HCT116 (cell line): ENCODE measurements at regions not wholly inside any gene's neighbourhood (a gene's known extent, or its start where the extent isn't known, plus 50 kb on each side); places are given as distances from the start of the nearest gene placed in this dataset.

Experiments
- ATAC-seq: fragments of 200-7000 bp; cut with Tn5 transposase; 2 replicates; pipeline ENCODE4 v1.9.1; 2020; ENCODE audit warnings: mild to moderate bottlenecking, moderate library complexity
- BruUV-seq: library from RNA; stranded (reverse); fragments of 400-500 nt; replicated peaks from 2 replicates; lab custom pipeline; 2021; lab: Mats Ljungman, UMichigan
- CTCF ChIA-PET: fragments of 300-600 bp; sonication (Branson Sonifier 250); formaldehyde crosslinking; loops from one replicate; lab custom pipeline; 2021; ENCODE audit warnings: antibody characterized with exemption; lab: Charles Lee
- POLR2A ChIA-PET: fragments of 300-600, 350-600 bp; sonication (Branson Sonifier 250); formaldehyde crosslinking; loops from one replicate; lab custom pipeline; 2021; ENCODE audit warnings: antibody characterized with exemption; lab: Charles Lee
- RAD21 ChIA-PET, 2 experiments: fragments of 300-600 bp; sonication (Branson Sonifier 250); formaldehyde crosslinking; loops; one replicate each; lab custom pipeline; 2023; ENCODE audit warnings: low total read pairs in 2 of 2; ENCODE audit not compliant: uncharacterized antibody in 2 of 2, unreplicated experiment in 2 of 2, low non-redundant PET in 1 of 2; lab: Charles Lee
- DNase-seq: peaks from one replicate; pipeline ENCODE4 v3.0.0-alpha.2; 2010; ENCODE audit warnings: low read depth, low spot score
- H2AFZ ChIP-seq: fragments of 200-600 bp; shearing (Covaris generic), sonication (generic); 2 replicates; pipeline ENCODE4 v1.6.1; 2017; ENCODE audit warnings: low read depth, mixed run types, mixed read lengths, antibody characterized with exemption, low read length; ENCODE audit not compliant: poor library complexity, severe bottlenecking
- H3K27ac ChIP-seq: 2 replicates; pipeline ENCODE4 v1.5.1; 2012; ENCODE audit warnings: low read depth, low read length
- H3K27me3 ChIP-seq: fragments of 200-600 bp; sonication (generic); 2 replicates; pipeline ENCODE4 v1.6.1; 2016; ENCODE audit warnings: mixed run types, low read length, mixed read lengths; ENCODE audit not compliant: insufficient read depth
- H3K36me3 ChIP-seq, 2 experiments: fragments of 200-500 bp in 1 of 2; fragments of 200-600 bp in 1 of 2; sonication (Bioruptor generic) in 1 of 2; sonication (generic) in 1 of 2; 2 replicates each; pipeline versions ENCODE4 v1.5.1 to v1.6.1; 2014 to 2016; ENCODE audit warnings: low read length in 2 of 2, inconsistent platforms in 1 of 2, mixed read lengths in 1 of 2, mixed run types in 1 of 2; ENCODE audit not compliant: insufficient read depth in 2 of 2, control insufficient read depth in 1 of 2
- H3K4me1 ChIP-seq, 2 experiments: fragments of 200-600 bp in 1 of 2; sonication (generic) in 1 of 2; 2 replicates each; pipeline versions ENCODE4 v1.5.1 to v1.6.1; 2012 to 2017; ENCODE audit warnings: low read length in 2 of 2, inconsistent platforms in 1 of 2, mild to moderate bottlenecking in 1 of 2, mixed read lengths in 1 of 2, mixed run types in 1 of 2, moderate library complexity in 1 of 2; ENCODE audit not compliant: insufficient read depth in 2 of 2, control insufficient read depth in 1 of 2
- H3K4me2 ChIP-seq: fragments of 200-600 bp; sonication (generic); 2 replicates; pipeline ENCODE4 v1.6.1; 2017; ENCODE audit warnings: mixed run types, low read length, mixed read lengths
- H3K4me3 ChIP-seq, 2 experiments: fragments of 200-600 bp in 1 of 2; sonication (generic) in 1 of 2; replicated peaks in 1 of 2; 2 replicates each; pipeline ENCODE4 v1.5.1; 2011 to 2016; ENCODE audit warnings: low read length in 2 of 2, control low read depth in 1 of 2, low read depth in 1 of 2, mild to moderate bottlenecking in 1 of 2, mixed read lengths in 1 of 2, mixed run types in 1 of 2
- H3K79me2 ChIP-seq: fragments of 200-600 bp; sonication (generic); 2 replicates; pipeline ENCODE4 v1.6.1; 2017; ENCODE audit warnings: mild to moderate bottlenecking, mixed run types, low read length, moderate library complexity, mixed read lengths; ENCODE audit not compliant: insufficient read depth
- H3K9ac ChIP-seq: fragments of 200-600 bp; sonication (generic); 2 replicates; pipeline ENCODE4 v1.6.1; 2016; ENCODE audit warnings: low read length, mixed read lengths
- H3K9me2 ChIP-seq: fragments of 200-600 bp; sonication (generic), shearing (Covaris generic); 2 replicates; pipeline ENCODE4 v1.6.1; 2017; ENCODE audit warnings: mixed run types, mild to moderate bottlenecking, moderate library complexity; ENCODE audit not compliant: insufficient read depth
- H3K9me3 ChIP-seq, 2 experiments: fragments of 200-500 bp in 1 of 2; fragments of 200-600 bp in 1 of 2; sonication (Bioruptor generic) in 1 of 2; sonication (generic) in 1 of 2; 2 replicates each; pipeline ENCODE4 v1.6.1; 2014 to 2017; ENCODE audit warnings: low read length in 2 of 2, mixed read lengths in 2 of 2, inconsistent platforms in 1 of 2, low read depth in 1 of 2, mild to moderate bottlenecking in 1 of 2, mixed run types in 1 of 2, moderate library complexity in 1 of 2; ENCODE audit not compliant: control insufficient read depth in 1 of 2, insufficient read depth in 1 of 2
- H4K20me1 ChIP-seq: fragments of 200-600 bp; sonication (generic), shearing (Covaris generic); 2 replicates; pipeline ENCODE4 v1.6.1; 2017; ENCODE audit warnings: mixed run types, mild to moderate bottlenecking, moderate library complexity; ENCODE audit not compliant: insufficient read depth
- CBX3 ChIP-seq: IDR thresholded peaks from 2 replicates; pipeline ENCODE4 v1.6.1; 2012; ENCODE audit warnings: low read depth
- FOSL1 ChIP-seq: IDR thresholded peaks from 2 replicates; pipeline ENCODE4 v1.6.1; 2012; ENCODE audit warnings: low read depth
- RAD21 ChIP-seq: IDR thresholded peaks from 2 replicates; pipeline ENCODE4 v1.6.1; 2012; ENCODE audit warnings: low read depth, mild to moderate bottlenecking
- REST ChIP-seq: IDR thresholded peaks from 2 replicates; pipeline ENCODE4 v1.6.1; 2012; ENCODE audit warnings: low read depth
- SP1 ChIP-seq: IDR thresholded peaks from 2 replicates; pipeline ENCODE4 v1.6.1; 2012; ENCODE audit warnings: low read depth
- TCF7L2 ChIP-seq: IDR thresholded peaks from 2 replicates; pipeline ENCODE4 v1.7.0; 2011; ENCODE audit warnings: borderline replicate concordance, inconsistent platforms; ENCODE audit not compliant: insufficient read depth, insufficient read length; ENCODE audit errors: extremely low read depth
- YY1 ChIP-seq: IDR thresholded peaks from 2 replicates; pipeline ENCODE4 v1.6.1; 2011; ENCODE audit warnings: low read length, low read depth, moderate library complexity, mild to moderate bottlenecking; ENCODE audit not compliant: insufficient replicate concordance; ENCODE audit errors: extremely low read depth
- ZNF274 ChIP-seq: fragments of 200-500 bp; sonication (Bioruptor generic); IDR thresholded peaks from 2 replicates; pipeline ENCODE4 v1.6.1; 2014; ENCODE audit warnings: mild to moderate bottlenecking, low read depth, low read length, inconsistent platforms
- intact Hi-C: fragments of 100-400 bp; cut with micrococcal nuclease; formaldehyde crosslinking; loops from 2 replicates; pipeline ENCODE4 v1.10.0; 2022

GRCh38 chr14:71527838-71528237 is 404.4 kb upstream of the RGS6 start:
- no TSS peak for BruUV-seq
- DNase-seq (no peak), ATAC-seq (no peak)
- H3K79me2 ChIP-seq = no peaks in the 10 kb centered on the region; the same call in 1 of the 2 replicates
- no peak overlapping the region for H3K4me2 ChIP-seq
- CTCF ChIA-PET = no interaction called here
- no peaks in the 10 kb centered on the region for H3K4me1 ChIP-seq
- H4K20me1 ChIP-seq = no peaks in the 10 kb centered on the region
- RAD21 ChIA-PET = no interaction called here
- no peak overlapping the region for H2AFZ ChIP-seq
- H3K9me3 ChIP-seq = no peaks in the 10 kb centered on the region
- POLR2A ChIA-PET = no interaction called here
- H3K9ac ChIP-seq = no peak overlapping the region
- H3K36me3 ChIP-seq = no peaks in the 10 kb centered on the region
- intact Hi-C loops = no loop called here
- no peak overlapping the region for H3K27ac ChIP-seq
- TF ChIP-seq TCF7L2 (no peak), REST (no peak), RAD21 (no peak), FOSL1 (no peak), YY1 (no peak), SP1 (no peak), ZNF274 (no peak), CBX3 (no peak)
- H3K9me2 ChIP-seq = no peaks in the 10 kb centered on the region
- no peaks in the 10 kb centered on the region for H3K27me3 ChIP-seq
- no peak overlapping the region for H3K4me3 ChIP-seq
